ENCODE measurements at regions not wholly inside any gene's neighbourhood (a gene's known extent, or its start where the extent isn't known, plus 50 kb on each side); places are given as distances from the start of the nearest gene placed in this dataset.
"Not testable (repeated sequence)": the region's sequence is repeated elsewhere in the genome, so short reads cannot be mapped to it uniquely, and the experiment has no call there.

DNA sequence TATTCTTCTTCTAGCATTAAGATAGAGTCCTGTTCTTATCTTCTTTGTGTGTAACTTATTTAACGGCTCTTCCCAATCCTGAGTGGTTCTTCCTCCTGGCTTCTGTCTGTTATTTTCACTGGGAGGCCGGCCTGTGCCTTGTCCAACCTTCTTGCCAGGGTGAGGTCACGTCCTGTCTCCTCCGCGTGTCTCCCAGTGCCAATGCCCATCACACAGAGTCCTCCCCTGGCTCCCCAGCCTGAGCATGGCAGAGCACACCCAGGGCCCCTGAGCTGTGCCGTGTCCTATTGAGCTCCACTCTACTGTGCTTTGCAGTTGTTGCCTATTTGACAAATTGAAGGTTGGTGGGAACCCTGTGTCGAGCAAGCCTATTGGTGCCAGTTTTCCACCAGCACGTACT lies 487.3 kb downstream of the BRD1 start:
- no peak overlapping the region for H2AFZ ChIP-seq (ENCODE audit: low read length)
- H3K36me3 ChIP-seq (ENCODE audit: insufficient read depth, low read length): no peaks in the 10 kb centered on the region
- no peaks in the 10 kb centered on the region for H3K4me1 ChIP-seq (ENCODE audit: insufficient read depth, low read length, poor library complexity, severe bottlenecking)
- no peaks in the 10 kb centered on the region for H3K9me2 ChIP-seq (replicated peaks; ENCODE audit: low read depth, low read length)
- H3F3A ChIP-seq (ENCODE audit: low read depth): no peaks in the 10 kb centered on the region
- H3K4me2 ChIP-seq (ENCODE audit: low read depth, low read length, poor library complexity, severe bottlenecking): no peak overlapping the region
- no peak overlapping the region for H3K9ac ChIP-seq (ENCODE audit: low read depth, low read length, poor library complexity, severe bottlenecking)
- H4K20me1 ChIP-seq (ENCODE audit: insufficient read depth, low read length, poor library complexity, severe bottlenecking): no peaks in the 10 kb centered on the region
- H3K9me3 ChIP-seq (ENCODE audit: insufficient read depth, low read depth, low read length): no peaks in the 10 kb centered on the region; the same call in 1 of the 2 replicates
- H3K79me2 ChIP-seq (ENCODE audit: insufficient read depth, low read length): no peaks in the 10 kb centered on the region
- H3K27me3 ChIP-seq (ENCODE audit: insufficient read depth, low read length, poor library complexity, severe bottlenecking): no peaks in the 10 kb centered on the region
- no peak overlapping the region for H3K4me3 ChIP-seq (ENCODE audit: low read length, poor library complexity, severe bottlenecking)
- TF ChIP-seq EZH2phosphoT487 (IDR thresholded peaks at IDR 0.05; ENCODE audit: borderline replicate concordance): no peak
- TF ChIP-seq, protein P1, sequence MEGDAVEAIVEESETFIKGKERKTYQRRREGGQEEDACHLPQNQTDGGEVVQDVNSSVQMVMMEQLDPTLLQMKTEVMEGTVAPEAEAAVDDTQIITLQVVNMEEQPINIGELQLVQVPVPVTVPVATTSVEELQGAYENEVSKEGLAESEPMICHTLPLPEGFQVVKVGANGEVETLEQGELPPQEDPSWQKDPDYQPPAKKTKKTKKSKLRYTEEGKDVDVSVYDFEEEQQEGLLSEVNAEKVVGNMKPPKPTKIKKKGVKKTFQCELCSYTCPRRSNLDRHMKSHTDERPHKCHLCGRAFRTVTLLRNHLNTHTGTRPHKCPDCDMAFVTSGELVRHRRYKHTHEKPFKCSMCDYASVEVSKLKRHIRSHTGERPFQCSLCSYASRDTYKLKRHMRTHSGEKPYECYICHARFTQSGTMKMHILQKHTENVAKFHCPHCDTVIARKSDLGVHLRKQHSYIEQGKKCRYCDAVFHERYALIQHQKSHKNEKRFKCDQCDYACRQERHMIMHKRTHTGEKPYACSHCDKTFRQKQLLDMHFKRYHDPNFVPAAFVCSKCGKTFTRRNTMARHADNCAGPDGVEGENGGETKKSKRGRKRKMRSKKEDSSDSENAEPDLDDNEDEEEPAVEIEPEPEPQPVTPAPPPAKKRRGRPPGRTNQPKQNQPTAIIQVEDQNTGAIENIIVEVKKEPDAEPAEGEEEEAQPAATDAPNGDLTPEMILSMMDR (conservative IDR thresholded peaks at IDR 0.05; ENCODE audit: low read length): no peak

DNA sequence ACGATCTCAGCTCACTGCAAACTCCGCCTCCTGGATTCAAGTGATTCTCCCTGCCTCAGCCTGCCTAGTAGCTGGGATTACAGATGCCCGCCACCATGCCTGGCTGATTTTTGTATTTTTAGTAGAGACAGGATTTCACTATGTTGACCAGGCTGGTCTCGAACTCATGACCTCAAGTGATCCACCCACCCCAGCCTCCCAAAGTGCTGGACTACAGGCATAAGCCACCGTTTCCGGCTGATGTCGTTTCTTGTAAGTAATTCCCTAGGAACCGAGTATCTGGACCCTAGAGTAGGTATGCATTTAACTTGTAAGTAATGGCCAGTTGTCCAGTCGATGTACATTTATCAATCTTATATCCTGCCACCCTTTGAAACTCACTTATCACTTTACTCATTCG lies 491.2 kb downstream of the BRD1 start:
- not testable (repeated sequence) for H3K9me3 ChIP-seq (ENCODE audit: insufficient read depth, low read depth, low read length); H3K79me2 ChIP-seq (ENCODE audit: insufficient read depth, low read length); H3K9ac ChIP-seq (ENCODE audit: low read depth, low read length, poor library complexity, severe bottlenecking); H3K4me3 ChIP-seq (ENCODE audit: low read length, poor library complexity, severe bottlenecking); H3K36me3 ChIP-seq (ENCODE audit: insufficient read depth, low read length); H3K27me3 ChIP-seq (ENCODE audit: insufficient read depth, low read length, poor library complexity, severe bottlenecking); H3K4me1 ChIP-seq (ENCODE audit: insufficient read depth, low read length, poor library complexity, severe bottlenecking); H3K9me2 ChIP-seq (replicated peaks; ENCODE audit: low read depth, low read length); H3K4me2 ChIP-seq (ENCODE audit: low read depth, low read length, poor library complexity, severe bottlenecking); H4K20me1 ChIP-seq (ENCODE audit: insufficient read depth, low read length, poor library complexity, severe bottlenecking); H3F3A ChIP-seq (ENCODE audit: low read depth); H2AFZ ChIP-seq (ENCODE audit: low read length)

DNA sequence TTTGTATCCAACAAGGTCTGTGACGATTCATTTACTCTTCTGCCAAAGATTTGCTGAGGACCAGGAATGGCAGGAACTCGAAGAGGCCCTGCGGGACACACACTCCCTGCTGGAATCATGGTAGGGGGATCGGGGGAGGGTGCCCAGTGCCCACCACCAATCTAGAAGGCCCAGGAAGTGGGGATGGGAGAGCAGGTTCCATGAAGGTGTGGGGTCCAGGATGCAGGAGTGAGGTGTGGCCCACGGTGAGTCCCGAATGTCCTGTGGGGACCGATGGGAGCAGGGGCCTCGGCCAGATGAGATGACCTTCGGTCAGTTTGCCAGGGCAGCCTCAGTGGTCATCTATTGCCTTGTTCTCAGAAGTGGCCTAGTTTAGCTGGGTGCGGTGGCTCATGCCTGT lies 492.7 kb downstream of the BRD1 start:
- H3K36me3 ChIP-seq (ENCODE audit: insufficient read depth, low read length): no peaks in the 10 kb centered on the region
- H3K4me2 ChIP-seq (ENCODE audit: low read depth, low read length, poor library complexity, severe bottlenecking): no peak overlapping the region
- H3F3A ChIP-seq (ENCODE audit: low read depth): no peaks in the 10 kb centered on the region
- H3K9me3 ChIP-seq (ENCODE audit: insufficient read depth, low read depth, low read length): no peaks in the 10 kb centered on the region
- no peak for TF ChIP-seq EZH2phosphoT487 (IDR thresholded peaks at IDR 0.05; ENCODE audit: borderline replicate concordance)
- TF ChIP-seq, protein P1 (conservative IDR thresholded peaks at IDR 0.05; ENCODE audit: low read length): no peak
- H3K27me3 ChIP-seq (ENCODE audit: insufficient read depth, low read length, poor library complexity, severe bottlenecking): no peaks in the 10 kb centered on the region
- H3K79me2 ChIP-seq (ENCODE audit: insufficient read depth, low read length): no peaks in the 10 kb centered on the region
- no peak overlapping the region for H3K9ac ChIP-seq (ENCODE audit: low read depth, low read length, poor library complexity, severe bottlenecking)
- no peak overlapping the region for H2AFZ ChIP-seq (ENCODE audit: low read length)
- no peak overlapping the region for H3K4me3 ChIP-seq (ENCODE audit: low read length, poor library complexity, severe bottlenecking)
- H4K20me1 ChIP-seq (ENCODE audit: insufficient read depth, low read length, poor library complexity, severe bottlenecking): no peaks in the 10 kb centered on the region
- no peaks in the 10 kb centered on the region for H3K4me1 ChIP-seq (ENCODE audit: insufficient read depth, low read length, poor library complexity, severe bottlenecking)
- no peaks in the 10 kb centered on the region for H3K9me2 ChIP-seq (replicated peaks; ENCODE audit: low read depth, low read length)

DNA sequence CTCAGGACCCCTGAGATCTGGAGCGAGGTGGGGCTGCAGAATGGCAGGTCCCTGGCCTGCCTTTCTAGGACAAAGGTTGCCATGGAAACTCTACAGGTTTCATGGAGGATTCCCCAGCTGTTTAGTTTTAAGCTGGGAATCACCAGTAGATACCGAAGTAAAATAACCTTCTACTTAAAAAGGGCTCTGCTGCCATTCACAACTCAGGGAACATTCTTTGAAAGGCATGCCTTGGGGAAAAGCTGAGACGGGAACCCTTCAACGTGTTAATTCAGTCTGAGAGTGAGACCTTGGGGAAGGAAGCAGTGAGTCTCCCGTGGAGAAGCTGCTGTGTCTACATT lies 493.3 kb downstream of the BRD1 start:
- Histone ChIP-seq H4K20me1 (ENCODE audit: insufficient read depth, low read length, poor library complexity, severe bottlenecking) (no peaks in the 10 kb centered on the region), H3K27me3 (ENCODE audit: insufficient read depth, low read length, poor library complexity, severe bottlenecking) (no peaks in the 10 kb centered on the region), H2AFZ (ENCODE audit: low read length) (no peak overlapping the region), H3K79me2 (ENCODE audit: insufficient read depth, low read length) (no peaks in the 10 kb centered on the region), H3K4me1 (ENCODE audit: insufficient read depth, low read length, poor library complexity, severe bottlenecking) (no peaks in the 10 kb centered on the region), H3K9me3 (ENCODE audit: insufficient read depth, low read depth, low read length) (no peaks in the 10 kb centered on the region), H3K4me3 (ENCODE audit: low read length, poor library complexity, severe bottlenecking) (no peak overlapping the region), H3K36me3 (ENCODE audit: insufficient read depth, low read length) (no peaks in the 10 kb centered on the region), H3K4me2 (ENCODE audit: low read depth, low read length, poor library complexity, severe bottlenecking) (no peak overlapping the region), H3K9me2 (replicated peaks; ENCODE audit: low read depth, low read length) (no peaks in the 10 kb centered on the region), H3F3A (ENCODE audit: low read depth) (no peaks in the 10 kb centered on the region), H3K9ac (ENCODE audit: low read depth, low read length, poor library complexity, severe bottlenecking) (no peak overlapping the region)
- TF ChIP-seq, protein P1 (conservative IDR thresholded peaks at IDR 0.05; ENCODE audit: low read length): no peak
- no peak for TF ChIP-seq EZH2phosphoT487 (IDR thresholded peaks at IDR 0.05; ENCODE audit: borderline replicate concordance)
